Liver (tissue), 7 donors: ENCODE measurements at regions not wholly inside any gene's neighbourhood (a gene's known extent, or its start where the extent isn't known, plus 50 kb on each side); places are given as distances from the start of the nearest gene placed in this dataset.
"Not testable (repeated sequence)": the region's sequence is repeated elsewhere in the genome, so short reads cannot be mapped to it uniquely, and the experiment has no call there.

Source experiments
- DNase-seq: peaks from one replicate; pipeline ENCODE4 v3.0.0-alpha.2; 2017; ENCODE audit warnings: low spot score
- H3K27ac ChIP-seq, 2 donors: one replicate each; pipeline ENCODE4 v1.7.0; 2013; ENCODE audit warnings: inconsistent platforms in 2 of 2, low read length in 2 of 2, control low read depth in 1 of 2, low read depth in 1 of 2, mild to moderate bottlenecking in 1 of 2
- H3K27me3 ChIP-seq, 4 donors: one replicate each; pipeline versions ENCODE4 v1.6.1 to v1.7.0; 2013; ENCODE audit warnings: low read length in 3 of 4, inconsistent platforms in 1 of 4, mild to moderate bottlenecking in 1 of 4, moderate library complexity in 1 of 4; ENCODE audit not compliant: control insufficient read depth in 4 of 4, insufficient read depth in 4 of 4
- H3K36me3 ChIP-seq, 4 donors: one replicate each; pipeline versions ENCODE4 v1.6.1 to v1.7.0; 2013; ENCODE audit warnings: low read length in 3 of 4, mild to moderate bottlenecking in 3 of 4, low read depth in 1 of 4, moderate library complexity in 1 of 4; ENCODE audit not compliant: control insufficient read depth in 4 of 4, insufficient read depth in 3 of 4
- H3K4me1 ChIP-seq, 4 donors: one replicate each; pipeline versions ENCODE4 v1.6.1 to v1.7.0; 2013; ENCODE audit warnings: low read length in 3 of 4, mild to moderate bottlenecking in 3 of 4, moderate library complexity in 1 of 4; ENCODE audit not compliant: control insufficient read depth in 4 of 4, insufficient read depth in 4 of 4
- H3K4me3 ChIP-seq, 3 donors: one replicate each; pipeline versions ENCODE4 v1.6.1 to v1.7.0; 2013; ENCODE audit warnings: low read length in 3 of 3, control low read depth in 1 of 3, low read depth in 1 of 3, mild to moderate bottlenecking in 1 of 3
- H3K9ac ChIP-seq, 2 donors: one replicate each; pipeline ENCODE4 v1.7.0; 2013; ENCODE audit warnings: low read length in 2 of 2, mild to moderate bottlenecking in 2 of 2, moderate library complexity in 2 of 2, control low read depth in 1 of 2, low read depth in 1 of 2
- H3K9me3 ChIP-seq, 4 donors: one replicate each; pipeline versions ENCODE4 v1.6.1 to v1.7.0; 2013; ENCODE audit warnings: low read length in 3 of 4; ENCODE audit not compliant: control insufficient read depth in 4 of 4
- EGR1 ChIP-seq, 2 donors: IDR thresholded peaks; 2 replicates each; pipeline ENCODE4 v1.6.1; 2016 to 2018; ENCODE audit warnings: antibody characterized with exemption in 2 of 2, low read depth in 2 of 2
- JUND ChIP-seq, 2 donors: IDR thresholded peaks; 2 replicates each; pipeline ENCODE4 v1.6.1; 2016; ENCODE audit warnings: antibody characterized with exemption in 2 of 2
- TAF1 ChIP-seq: conservative IDR thresholded peaks from 2 replicates; pipeline ENCODE4 v1.6.1; 2016; ENCODE audit warnings: antibody characterized with exemption, mild to moderate bottlenecking
- WGBS: extraction: QIAGEN DNeasy Blood & Tissue Kit; methylation state at CpG from one replicate; pipeline ENCODE4 v1.1.7; 2013; 5-methylcytosine and 5-hydroxymethylcytosine counted together
- TF ChIP-seq, protein P1 (sequence below): IDR thresholded peaks from 2 replicates; pipeline ENCODE4 v1.6.1; 2016; ENCODE audit warnings: antibody characterized with exemption
- donor health status: healthy.
- donor health status: healthy.
- donor health status: healthy.
- donor health status: healthy.

DNA sequence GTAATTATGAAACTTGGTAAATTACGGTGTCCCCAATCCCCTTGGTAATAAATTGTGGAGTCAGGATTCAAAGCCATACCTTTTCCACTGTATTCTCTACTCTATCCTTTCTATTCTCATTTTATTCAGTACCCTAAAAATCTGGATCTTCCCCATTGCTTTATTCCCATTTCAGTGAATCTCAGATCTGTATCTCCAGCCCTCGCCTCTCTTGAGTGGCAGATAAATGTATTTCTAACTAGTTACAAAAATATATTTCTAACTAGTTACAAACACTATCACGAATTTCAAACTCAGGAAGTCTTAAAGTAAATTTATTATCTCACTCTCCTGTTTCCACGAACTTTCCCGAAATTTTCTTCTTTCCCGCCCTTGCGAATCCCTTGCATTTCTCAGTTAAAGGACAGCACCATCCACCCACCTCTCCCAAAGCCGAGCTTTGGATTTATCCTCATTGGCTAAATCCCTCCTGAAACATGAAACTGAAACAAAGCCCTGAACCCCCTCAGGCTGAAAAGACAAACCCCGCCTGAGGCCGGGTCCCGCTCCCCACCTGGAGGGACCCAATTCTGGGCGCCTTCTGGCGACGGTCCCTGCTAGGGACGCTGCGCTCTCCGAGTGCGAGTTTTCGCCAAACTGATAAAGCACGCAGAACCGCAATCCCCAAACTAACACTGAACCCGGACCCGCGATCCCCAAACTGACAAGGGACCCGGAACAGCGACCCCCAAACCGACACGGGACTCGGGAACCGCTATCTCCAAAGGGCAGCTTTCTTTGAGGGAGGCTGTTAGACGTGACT is 164.3 kb upstream of the PABPC3 start:
- Histone ChIP-seq H3K4me3 (no peak overlapping the region), H3K9me3 (peaks cover 0 to 1% (median 0%) of the 10 kb centered on the region in 4 donors), H3K27me3 (peaks cover 0 to 8% (median 3%) of the 10 kb centered on the region in 4 donors), H3K9ac (no peak overlapping the region), H3K36me3 (no peaks in the 10 kb centered on the region), H3K4me1 (peaks cover 0 to 2% (median 0%) of the 10 kb centered on the region in 4 donors), H3K27ac (no peak overlapping the region)
- TF ChIP-seq, protein P1, sequence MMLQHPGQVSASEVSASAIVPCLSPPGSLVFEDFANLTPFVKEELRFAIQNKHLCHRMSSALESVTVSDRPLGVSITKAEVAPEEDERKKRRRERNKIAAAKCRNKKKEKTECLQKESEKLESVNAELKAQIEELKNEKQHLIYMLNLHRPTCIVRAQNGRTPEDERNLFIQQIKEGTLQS = no peak
- TF ChIP-seq JUND (IDR thresholded peaks at IDR 0.05) = no peak
- TF ChIP-seq TAF1 = no peak
- no peak for DNase-seq
- WGBS = 23% methylated on average over 31 of the region's 31 CpGs

DNA sequence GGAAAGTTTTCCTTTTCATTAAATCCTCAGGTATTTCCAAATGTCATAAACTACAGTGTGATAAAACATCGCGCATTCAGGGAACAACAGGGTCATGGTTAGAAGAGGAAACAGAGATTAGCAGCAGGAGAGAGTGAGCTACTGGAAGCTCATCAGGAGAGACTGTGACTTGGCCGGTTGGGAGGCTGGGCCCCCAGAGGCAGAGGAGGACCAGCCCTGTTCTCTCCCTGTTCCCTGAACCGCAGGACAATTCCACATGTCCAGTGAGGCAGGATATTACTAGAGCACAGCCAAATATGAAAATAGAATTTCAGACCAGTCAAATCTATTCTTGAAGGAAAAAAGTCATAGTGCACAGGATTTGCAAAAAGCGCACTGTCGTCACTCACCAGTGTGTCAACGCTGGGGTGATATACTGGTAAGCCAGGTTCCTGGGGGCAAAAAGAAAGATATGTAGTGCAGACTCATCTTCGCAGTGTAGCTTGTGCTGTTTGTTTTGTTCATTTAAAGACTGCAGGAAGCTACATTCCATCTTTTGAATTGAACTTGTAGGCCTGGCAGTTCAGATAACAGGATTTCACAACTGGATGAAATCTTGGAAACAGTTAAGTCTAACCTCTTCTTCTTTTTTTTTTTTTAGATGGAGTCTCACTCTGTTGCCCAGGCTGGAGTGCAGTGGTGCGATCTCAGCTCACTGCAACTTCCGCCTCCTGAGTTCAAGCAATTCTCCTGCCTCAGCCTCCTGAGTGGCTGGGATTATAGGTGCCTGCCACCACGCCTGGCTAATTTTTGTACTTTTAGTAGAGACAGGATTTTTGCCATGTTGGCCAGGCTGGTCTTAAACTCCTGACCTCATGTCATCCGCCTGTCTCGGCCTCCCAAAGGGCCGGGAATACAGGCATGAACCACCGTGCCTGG is 162.6 kb upstream of the PABPC3 start:
- H3K9ac ChIP-seq, H3K27ac ChIP-seq, H3K36me3 ChIP-seq, H3K4me3 ChIP-seq, H3K9me3 ChIP-seq, DNase-seq, H3K27me3 ChIP-seq, H3K4me1 ChIP-seq: not testable (repeated sequence)
- 79% methylated on average over 15 of the region's 15 CpGs for WGBS

DNA sequence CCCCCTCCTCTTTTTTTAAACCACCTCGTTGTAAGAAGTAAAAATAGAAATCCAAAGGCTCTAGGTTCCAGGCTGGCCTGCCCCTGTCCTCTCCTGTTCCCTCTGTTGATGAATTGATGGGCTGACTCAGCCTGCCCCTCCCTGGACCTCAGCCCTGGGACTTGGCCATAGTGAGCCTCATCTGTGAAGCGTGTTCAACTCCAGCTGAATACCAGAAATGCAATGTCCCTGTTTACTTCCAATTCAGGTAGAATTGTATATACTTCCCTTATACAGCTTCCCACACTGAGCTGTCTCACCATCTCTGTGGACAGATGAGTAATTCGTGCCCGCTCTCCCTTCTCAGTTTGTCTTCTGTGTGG is 161.9 kb upstream of the PABPC3 start:
- WGBS = 82% methylated on average over 4 of the region's 4 CpGs
- not testable (repeated sequence) for H3K27ac ChIP-seq

DNA sequence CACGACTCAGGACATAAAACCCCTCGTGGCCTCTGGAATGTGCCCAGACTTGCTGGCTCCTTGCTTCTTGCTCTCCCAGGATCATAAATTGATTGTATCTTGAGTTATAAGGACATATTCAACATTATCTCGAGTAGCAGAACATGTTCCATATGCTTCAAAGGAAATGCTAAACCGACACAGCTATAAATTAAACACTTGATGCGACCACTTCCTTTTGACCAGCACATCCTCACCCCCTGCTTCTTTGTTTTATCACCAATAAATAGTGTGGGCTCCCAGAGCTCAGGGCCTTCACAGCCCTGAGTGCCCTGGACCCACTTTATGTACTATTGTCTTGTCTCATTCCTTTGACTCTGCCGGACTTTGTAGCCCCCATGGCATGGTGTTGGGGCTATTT is 157.0 kb upstream of the PABPC3 start:
- TF ChIP-seq EGR1 (IDR thresholded peaks at IDR 0.05; ENCODE audit: low read depth in 2 of 2) = no peak
- no peaks in the 10 kb centered on the region for H3K36me3 ChIP-seq
- DNase-seq = no peak

More for the DNA sequence above, 161.9 kb upstream of the PABPC3 start:
- not testable (repeated sequence) for H3K36me3 ChIP-seq, H3K4me3 ChIP-seq, DNase-seq, H3K9ac ChIP-seq, H3K4me1 ChIP-seq, H3K27me3 ChIP-seq, H3K9me3 ChIP-seq

DNA sequence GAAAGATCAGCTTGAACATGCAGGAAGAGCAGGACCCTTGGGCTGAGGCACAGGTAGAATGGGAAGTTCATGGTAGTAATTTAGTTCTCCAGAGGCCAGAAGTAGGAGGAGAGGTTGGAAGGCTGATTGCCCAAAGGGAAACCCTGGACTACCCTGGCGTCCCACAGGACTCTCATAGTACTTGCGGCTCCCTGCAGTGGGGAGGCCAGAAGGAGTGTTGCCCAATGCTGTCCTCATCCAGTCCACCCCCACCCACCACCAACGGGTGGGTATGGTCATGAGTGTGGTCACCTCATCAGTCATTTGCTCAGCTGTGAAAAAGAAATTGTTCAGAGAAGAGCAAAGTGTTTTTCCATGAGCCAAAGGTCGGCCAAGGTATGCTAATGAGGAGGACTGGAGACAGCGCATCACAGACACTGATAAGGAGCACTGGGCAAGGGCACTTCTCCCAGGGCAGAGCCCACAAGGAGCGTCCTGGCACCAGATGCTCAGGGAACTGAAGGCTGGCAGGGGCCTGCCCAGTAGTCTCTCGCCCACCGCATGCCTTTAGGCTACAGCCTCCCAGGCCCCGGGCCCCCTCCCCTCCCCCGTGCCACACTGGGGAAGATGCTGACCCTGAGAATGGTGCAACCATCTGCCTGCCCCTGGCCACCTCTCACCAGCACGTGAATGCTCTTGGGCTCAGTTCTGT is 154.8 kb upstream of the PABPC3 start:
- H3K36me3 ChIP-seq, H3K4me3 ChIP-seq, H3K4me1 ChIP-seq, H3K9me3 ChIP-seq, H3K27me3 ChIP-seq, H3K27ac ChIP-seq, DNase-seq, H3K9ac ChIP-seq: not testable (repeated sequence)
- WGBS = 81% methylated on average over 11 of the region's 11 CpGs

More for the DNA sequence above, 157.0 kb upstream of the PABPC3 start:
- peaks cover 0 to 1% (median 0%) of the 10 kb centered on the region in 4 donors for H3K9me3 ChIP-seq
- WGBS = 70% methylated on average over 6 of the region's 6 CpGs
- no peak overlapping the region for H3K4me3 ChIP-seq
- no peaks in the 10 kb centered on the region for H3K27me3 ChIP-seq
- H3K9ac ChIP-seq = no peak overlapping the region
- H3K4me1 ChIP-seq = no peaks in the 10 kb centered on the region
- H3K27ac ChIP-seq = no peak overlapping the region
